ENCODE measurements at regions not wholly inside any gene's neighbourhood (a gene's known extent, or its start where the extent isn't known, plus 50 kb on each side); places are given as distances from the start of the nearest gene placed in this dataset.

- Histone ChIP-seq H3K9me3 (ENCODE audit: insufficient read depth, low read depth, low read length) (peaks cover 95% of the 10 kb centered on the region), H3K36me3 (ENCODE audit: insufficient read depth, low read depth, low read length) (peaks cover 8% of the 10 kb centered on the region; the same call in 1 of the 2 replicates)
Observed at GRCh38 chr19:27774827-27775226, 1438.1 kb downstream of the UQCRFS1 start.

GRCh38 chr19:27774337-27774736, 1438.6 kb downstream of the UQCRFS1 start:
- Histone ChIP-seq H3K27me3 (ENCODE audit: insufficient read depth, low read length) (peaks cover 8% of the 10 kb centered on the region), H3K9ac (ENCODE audit: low read depth, low read length) (no peak overlapping the region), H3K4me3 (ENCODE audit: low read length) (no peak overlapping the region), H3K36me3 (ENCODE audit: insufficient read depth, low read depth, low read length) (peaks cover 8% of the 10 kb centered on the region; the same call in 1 of the 2 replicates), H3K4me1 (ENCODE audit: insufficient read depth, low read length) (no peaks in the 10 kb centered on the region), H3K27ac (ENCODE audit: low read length) (no peak overlapping the region), H3K9me3 (ENCODE audit: insufficient read depth, low read depth, low read length) (peaks cover 98% of the 10 kb centered on the region)

More at GRCh38 chr19:27774827-27775226, 1438.1 kb downstream of the UQCRFS1 start:
- Histone ChIP-seq H3K27ac (ENCODE audit: low read length) (no peak overlapping the region), H3K27me3 (ENCODE audit: insufficient read depth, low read length) (peaks cover 3% of the 10 kb centered on the region; the same call in 1 of the 2 replicates), H3K9ac (ENCODE audit: low read depth, low read length) (no peak overlapping the region), H3K4me3 (ENCODE audit: low read length) (no peak overlapping the region), H3K4me1 (ENCODE audit: insufficient read depth, low read length) (no peaks in the 10 kb centered on the region)

GRCh38 chr19:27773318-27774094, 1439.4 kb downstream of the UQCRFS1 start:
- Histone ChIP-seq H3K27ac (ENCODE audit: low read length) (no peak overlapping the region), H3K36me3 (ENCODE audit: insufficient read depth, low read depth, low read length) (peaks cover 8% of the 10 kb centered on the region; the same call in 1 of the 2 replicates), H3K9ac (ENCODE audit: low read depth, low read length) (no peak overlapping the region), H3K27me3 (ENCODE audit: insufficient read depth, low read length) (peaks cover 16% of the 10 kb centered on the region), H3K9me3 (ENCODE audit: insufficient read depth, low read depth, low read length) (peaks cover 98% of the 10 kb centered on the region), H3K4me3 (ENCODE audit: low read length) (no peak overlapping the region), H3K4me1 (ENCODE audit: insufficient read depth, low read length) (no peaks in the 10 kb centered on the region)

GRCh38 chr19:27772059-27772458, 1440.9 kb downstream of the UQCRFS1 start:
- no peak overlapping the region for H3K9ac ChIP-seq (ENCODE audit: low read depth, low read length)
- H3K27ac ChIP-seq (ENCODE audit: low read length), result no peak overlapping the region
- H3K27me3 ChIP-seq (ENCODE audit: insufficient read depth, low read length), result peaks cover 17% of the 10 kb centered on the region
- peaks cover 8% of the 10 kb centered on the region; the same call in 1 of the 2 replicates for H3K36me3 ChIP-seq (ENCODE audit: insufficient read depth, low read depth, low read length)
- no peaks in the 10 kb centered on the region for H3K4me1 ChIP-seq (ENCODE audit: insufficient read depth, low read length)
- no peak overlapping the region for H3K4me3 ChIP-seq (ENCODE audit: low read length)
- H3K9me3 ChIP-seq (ENCODE audit: insufficient read depth, low read depth, low read length), result peaks cover 98% of the 10 kb centered on the region

GRCh38 chr19:27770095-27770494, 1442.9 kb downstream of the UQCRFS1 start:
- no peak overlapping the region for H3K9ac ChIP-seq (ENCODE audit: low read depth, low read length)

GRCh38 chr19:27767234-27767633, 1445.7 kb downstream of the UQCRFS1 start:
- Histone ChIP-seq H3K4me1 (ENCODE audit: insufficient read depth, low read length) (no peaks in the 10 kb centered on the region), H3K36me3 (ENCODE audit: insufficient read depth, low read depth, low read length) (no peaks in the 10 kb centered on the region), H3K9me3 (ENCODE audit: insufficient read depth, low read depth, low read length) (peaks cover 91% of the 10 kb centered on the region), H3K27me3 (ENCODE audit: insufficient read depth, low read length) (peaks cover 45% of the 10 kb centered on the region), H3K9ac (ENCODE audit: low read depth, low read length) (no peak overlapping the region), H3K4me3 (ENCODE audit: low read length) (no peak overlapping the region), H3K27ac (ENCODE audit: low read length) (no peak overlapping the region)

More at GRCh38 chr19:27770095-27770494, 1442.9 kb downstream of the UQCRFS1 start:
- no peak overlapping the region for H3K27ac ChIP-seq (ENCODE audit: low read length)
- H3K4me1 ChIP-seq (ENCODE audit: insufficient read depth, low read length), result no peaks in the 10 kb centered on the region
- H3K4me3 ChIP-seq (ENCODE audit: low read length), result no peak overlapping the region
- peaks cover 8% of the 10 kb centered on the region; the same call in 1 of the 2 replicates for H3K36me3 ChIP-seq (ENCODE audit: insufficient read depth, low read depth, low read length)
- H3K9me3 ChIP-seq (ENCODE audit: insufficient read depth, low read depth, low read length), result peaks cover 98% of the 10 kb centered on the region
- peaks cover 26% of the 10 kb centered on the region for H3K27me3 ChIP-seq (ENCODE audit: insufficient read depth, low read length)

GRCh38 chr19:27765912-27766725, 1446.8 kb downstream of the UQCRFS1 start:
- Histone ChIP-seq H3K27me3 (ENCODE audit: insufficient read depth, low read length) (peaks cover 45% of the 10 kb centered on the region), H3K36me3 (ENCODE audit: insufficient read depth, low read depth, low read length) (no peaks in the 10 kb centered on the region), H3K27ac (ENCODE audit: low read length) (no peak overlapping the region), H3K9me3 (ENCODE audit: insufficient read depth, low read depth, low read length) (peaks cover 85% of the 10 kb centered on the region), H3K4me3 (ENCODE audit: low read length) (no peak overlapping the region), H3K4me1 (ENCODE audit: insufficient read depth, low read length) (no peaks in the 10 kb centered on the region), H3K9ac (ENCODE audit: low read depth, low read length) (no peak overlapping the region)

- Histone ChIP-seq H3K4me1 (ENCODE audit: insufficient read depth, low read length) (no peaks in the 10 kb centered on the region), H3K9me3 (ENCODE audit: insufficient read depth, low read depth, low read length) (peaks cover 84% of the 10 kb centered on the region), H3K9ac (ENCODE audit: low read depth, low read length) (no peak overlapping the region), H3K36me3 (ENCODE audit: insufficient read depth, low read depth, low read length) (no peaks in the 10 kb centered on the region), H3K27me3 (ENCODE audit: insufficient read depth, low read length) (peaks cover 52% of the 10 kb centered on the region), H3K4me3 (ENCODE audit: low read length) (no peak overlapping the region), H3K27ac (ENCODE audit: low read length) (no peak overlapping the region)
Observed at GRCh38 chr19:27765397-27765796, 1447.6 kb downstream of the UQCRFS1 start.

- H3K27ac ChIP-seq (ENCODE audit: low read length), result no peak overlapping the region
- no peak overlapping the region for H3K9ac ChIP-seq (ENCODE audit: low read depth, low read length)
- no peaks in the 10 kb centered on the region for H3K36me3 ChIP-seq (ENCODE audit: insufficient read depth, low read depth, low read length)
- peaks cover 55% of the 10 kb centered on the region for H3K27me3 ChIP-seq (ENCODE audit: insufficient read depth, low read length)
- H3K4me3 ChIP-seq (ENCODE audit: low read length), result no peak overlapping the region
- H3K4me1 ChIP-seq (ENCODE audit: insufficient read depth, low read length), result no peaks in the 10 kb centered on the region
- H3K9me3 ChIP-seq (ENCODE audit: insufficient read depth, low read depth, low read length), result peaks cover 81% of the 10 kb centered on the region
Observed at GRCh38 chr19:27764186-27764804, 1448.7 kb downstream of the UQCRFS1 start.

GRCh38 chr19:27762933-27763332, 1450.0 kb downstream of the UQCRFS1 start:
- Histone ChIP-seq H3K9me3 (ENCODE audit: insufficient read depth, low read depth, low read length) (peaks cover 79% of the 10 kb centered on the region), H3K27ac (ENCODE audit: low read length) (no peak overlapping the region), H3K4me3 (ENCODE audit: low read length) (no peak overlapping the region), H3K36me3 (ENCODE audit: insufficient read depth, low read depth, low read length) (no peaks in the 10 kb centered on the region), H3K4me1 (ENCODE audit: insufficient read depth, low read length) (no peaks in the 10 kb centered on the region), H3K27me3 (ENCODE audit: insufficient read depth, low read length) (peaks cover 57% of the 10 kb centered on the region), H3K9ac (ENCODE audit: low read depth, low read length) (no peak overlapping the region)

- Histone ChIP-seq H3K4me1 (ENCODE audit: insufficient read depth, low read length) (no peaks in the 10 kb centered on the region), H3K9me3 (ENCODE audit: insufficient read depth, low read depth, low read length) (peaks cover 62% of the 10 kb centered on the region; the same call in 1 of the 2 replicates), H3K9ac (ENCODE audit: low read depth, low read length) (no peak overlapping the region), H3K27me3 (ENCODE audit: insufficient read depth, low read length) (peaks cover 74% of the 10 kb centered on the region), H3K36me3 (ENCODE audit: insufficient read depth, low read depth, low read length) (no peaks in the 10 kb centered on the region), H3K4me3 (ENCODE audit: low read length) (no peak overlapping the region), H3K27ac (ENCODE audit: low read length) (no peak overlapping the region)
Observed at GRCh38 chr19:27759896-27760295, 1453.1 kb downstream of the UQCRFS1 start.
